H1 (cell line): ENCODE measurements at regions not wholly inside any gene's neighbourhood (a gene's known extent, or its start where the extent isn't known, plus 50 kb on each side); places are given as distances from the start of the nearest gene placed in this dataset.

Source experiments
- CEBPB ChIP-seq: IDR thresholded peaks from 2 replicates; pipeline ENCODE4 v1.6.1; 2012; ENCODE audit warnings: low read depth, low read length
- CTCF ChIP-seq, 3 experiments: IDR thresholded peaks; 1 replicate in 2 of 3; 2 replicates in 1 of 3; pipeline versions ENCODE4 v1.5.1 to v1.6.1; 2011; ENCODE audit warnings: low read length in 3 of 3, mild to moderate bottlenecking in 3 of 3, inconsistent platforms in 2 of 3, low read depth in 1 of 3, moderate library complexity in 1 of 3; ENCODE audit not compliant: insufficient read depth in 1 of 3; ENCODE audit errors: control extremely low read depth in 1 of 3
- EZH2 ChIP-seq: fragments of 200-600 bp; sonication (generic); IDR thresholded peaks from 2 replicates; pipeline ENCODE4 v1.7.1; 2012; ENCODE audit warnings: low read depth, mild to moderate bottlenecking, moderate library complexity, low read length, inconsistent platforms; ENCODE audit not compliant: severe bottlenecking
- KDM5A ChIP-seq: fragments of 200-600 bp; IDR thresholded peaks from 2 replicates; pipeline ENCODE4 v1.7.1; 2012; ENCODE audit warnings: mild to moderate bottlenecking, low read length, inconsistent platforms, mixed read lengths
- MAFK ChIP-seq: IDR thresholded peaks from 2 replicates; pipeline ENCODE4 v1.6.1; 2012; ENCODE audit warnings: low read depth, mild to moderate bottlenecking, improper control_type of control experiment, low read length
- NANOG ChIP-seq: IDR thresholded peaks from 2 replicates; pipeline ENCODE4 v1.6.1; 2011; ENCODE audit warnings: low read length, low read depth, mild to moderate bottlenecking, inconsistent platforms; ENCODE audit not compliant: insufficient read depth, poor library complexity, severe bottlenecking
- NRF1 ChIP-seq: IDR thresholded peaks from 2 replicates; pipeline ENCODE4 v1.6.1; 2011; ENCODE audit warnings: mild to moderate bottlenecking, low read depth, low read length, improper control_type of control experiment
- POLR2A ChIP-seq, 2 experiments: IDR thresholded peaks; 1 replicate in 1 of 2; 2 replicates in 1 of 2; pipeline ENCODE4 v1.6.1; 2011; ENCODE audit warnings: low read depth in 2 of 2, low read length in 2 of 2, mild to moderate bottlenecking in 2 of 2; ENCODE audit errors: control extremely low read depth in 1 of 2
- POLR2AphosphoS5 ChIP-seq: IDR thresholded peaks from 2 replicates; pipeline ENCODE4 v1.6.1; 2011; ENCODE audit warnings: low read depth, low read length
- RXRA ChIP-seq: IDR thresholded peaks from 2 replicates; pipeline ENCODE4 v1.6.1; 2011; ENCODE audit warnings: low read depth, mild to moderate bottlenecking, low read length, moderate library complexity; ENCODE audit not compliant: insufficient read depth
- SAP30 ChIP-seq: fragments of 300-600 bp; sonication (generic); IDR thresholded peaks from 2 replicates; pipeline ENCODE4 v1.7.1; 2012; ENCODE audit warnings: low read length, moderate library complexity, mild to moderate bottlenecking, inconsistent platforms; ENCODE audit not compliant: insufficient read depth, insufficient replicate concordance
- USF2 ChIP-seq: IDR thresholded peaks from 2 replicates; pipeline ENCODE4 v1.6.1; 2011; ENCODE audit warnings: low read length, improper control_type of control experiment

GRCh38 chr2:46818819-46819218, 96.8 kb downstream of the MCFD2 start:
- no peak for TF ChIP-seq POLR2AphosphoS5
- no peak for TF ChIP-seq NANOG
- TF ChIP-seq EZH2 = no peak
- no peak for TF ChIP-seq CTCF (IDR thresholded peaks at IDR 0.05; ENCODE audit: control extremely low read depth in 1 of 3, insufficient read depth in 1 of 3, low read depth in 1 of 3, low read length in 3 of 3)
- no peak for TF ChIP-seq USF2
- no peak for TF ChIP-seq KDM5A
- no peak for TF ChIP-seq SAP30
- no peak for TF ChIP-seq POLR2A (IDR thresholded peaks at IDR 0.05; ENCODE audit: control extremely low read depth in 1 of 2, low read depth in 2 of 2, low read length in 2 of 2)
- TF ChIP-seq CEBPB = no peak
- no peak for TF ChIP-seq NRF1
- TF ChIP-seq MAFK = no peak
- no peak for TF ChIP-seq RXRA
